A549 (cell line): ENCODE measurements at regions not wholly inside any gene's neighbourhood (a gene's known extent, or its start where the extent isn't known, plus 50 kb on each side); places are given as distances from the start of the nearest gene placed in this dataset.

Experiments used
- ATAC-seq, 2 experiments: fragments of 200-7000 bp in 1 of 2; fragments of >200 bp in 1 of 2; cut with Nextera tagmentation in 1 of 2; cut with Tn5 transposase in 1 of 2; 3 replicates each; pipeline versions ENCODE4 v1.8.0 to v1.9.1; 2018 to 2020; ENCODE audit warnings: mild to moderate bottlenecking in 1 of 2, moderate library complexity in 1 of 2
- CTCF ChIA-PET: fragments of 300-600 bp; sonication (Branson Sonifier 250); formaldehyde crosslinking; extraction: SDS; loops from one replicate; lab custom pipeline; 2021; ENCODE audit warnings: antibody characterized with exemption, inconsistent platforms; lab: Yijun Ruan, JAX
- POLR2A ChIA-PET: fragments of 350-600 bp; formaldehyde crosslinking; extraction: SDS; loops from one replicate; lab custom pipeline; 2021; ENCODE audit warnings: antibody characterized with exemption, inconsistent platforms; lab: Yijun Ruan, JAX
- DNase-seq, 2 experiments: peaks; one replicate each; pipeline versions ENCODE4 v3.0.0 to v3.0.0-alpha.2; 2011 to 2016; ENCODE audit warnings: low read depth in 1 of 2, low spot score in 1 of 2
- FAIRE-seq: peaks from 2 replicates; lab custom pipeline; 2011; peaks lifted over from hg19 to GRCh38; lab: Jason Lieb, UNC
- H3K27ac ChIP-seq, 2 experiments: fragments of >200 bp; sonication (Bioruptor Twin); formaldehyde crosslinking; 3 replicates each; pipeline ENCODE4 v1.5.1; 2016 to 2017
- H3K4me1 ChIP-seq: fragments of >200 bp; sonication (Bioruptor Twin); formaldehyde crosslinking; 3 replicates; pipeline ENCODE4 v1.6.1; 2016
- H3K4me2 ChIP-seq: fragments of >200 bp; sonication (Bioruptor Twin); formaldehyde crosslinking; 3 replicates; pipeline ENCODE4 v1.6.1; 2016
- H3K4me3 ChIP-seq: fragments of >200 bp; sonication (Bioruptor Twin); formaldehyde crosslinking; 3 replicates; pipeline ENCODE4 v1.5.1; 2016
- H3K9me3 ChIP-seq: fragments of >200 bp; sonication (Bioruptor Twin); formaldehyde crosslinking; 3 replicates; pipeline ENCODE4 v1.6.1; 2016
- CBX8 ChIP-seq: fragments of 200-600 bp; sonication (generic); IDR thresholded peaks from 2 replicates; pipeline ENCODE4 v1.6.1; 2016
- CEBPB ChIP-seq, 2 experiments: fragments of >200 bp in 1 of 2; sonication (Bioruptor Twin) in 1 of 2; formaldehyde crosslinking in 1 of 2; IDR thresholded peaks; 2 replicates each; pipeline ENCODE4 v1.6.1; 2012 to 2016
- CHD2 ChIP-seq: fragments of 150-350 bp; IDR thresholded peaks from 2 replicates; pipeline ENCODE4 v1.6.1; 2014; ENCODE audit warnings: low read length; ENCODE audit not compliant: partially characterized antibody
- EHF ChIP-seq: fragments of 250-450 bp; sonication (Bioruptor Pico); IDR thresholded peaks from 2 replicates; pipeline ENCODE4 v1.5.0; 2020; ENCODE audit warnings: mild to moderate bottlenecking
- EHMT2 ChIP-seq: fragments of 200-600 bp; sonication (generic); IDR thresholded peaks from 2 replicates; pipeline ENCODE4 v1.6.1; 2016; ENCODE audit warnings: antibody characterized with exemption, low read depth, mild to moderate bottlenecking, moderate library complexity
- EP300 ChIP-seq, 2 experiments: fragments of >200 bp; sonication (Bioruptor Twin); formaldehyde crosslinking; IDR thresholded peaks; 2 replicates in 1 of 2; 3 replicates in 1 of 2; pipeline ENCODE4 v1.6.1; 2016 to 2017
- ESRRA ChIP-seq: fragments of 150-350 bp; IDR thresholded peaks from 2 replicates; pipeline ENCODE4 v1.6.1; 2014; ENCODE audit warnings: mild to moderate bottlenecking, low read length, borderline replicate concordance
- FOSB ChIP-seq: fragments of 250-450 bp; sonication (Bioruptor Pico); IDR thresholded peaks from 2 replicates; pipeline ENCODE4 v1.5.0; 2020; ENCODE audit warnings: mild to moderate bottlenecking, moderate library complexity
- FOXS1 ChIP-seq: fragments of 250-450 bp; sonication (Bioruptor Pico); IDR thresholded peaks from 2 replicates; pipeline ENCODE4 v1.5.0; 2020; ENCODE audit warnings: mild to moderate bottlenecking, moderate library complexity
- HEYL ChIP-seq: fragments of 250-450 bp; sonication (Bioruptor Pico); IDR thresholded peaks from 2 replicates; pipeline ENCODE4 v1.8.0; 2021; ENCODE audit warnings: mild to moderate bottlenecking, moderate library complexity
- HOXA7 ChIP-seq: fragments of 250-450 bp; sonication (Bioruptor Pico); IDR thresholded peaks from 2 replicates; pipeline ENCODE4 v1.5.0; 2020; ENCODE audit warnings: mild to moderate bottlenecking, moderate library complexity
- HOXB5 ChIP-seq: fragments of 250-450 bp; sonication (Bioruptor Pico); IDR thresholded peaks from 2 replicates; pipeline ENCODE4 v1.5.0; 2020; ENCODE audit warnings: mild to moderate bottlenecking, moderate library complexity
- JUN ChIP-seq, 2 experiments: fragments of >200 bp; sonication (Bioruptor Twin); formaldehyde crosslinking; IDR thresholded peaks; 2 replicates in 1 of 2; 3 replicates in 1 of 2; pipeline ENCODE4 v1.6.1; 2016 to 2017
- JUNB ChIP-seq: fragments of >200 bp; sonication (Bioruptor Twin); formaldehyde crosslinking; IDR thresholded peaks from 2 replicates; pipeline ENCODE4 v1.6.1; 2016
- KDM1A ChIP-seq: fragments of 200-600 bp; sonication (generic); IDR thresholded peaks from 2 replicates; pipeline ENCODE4 v1.6.1; 2016; ENCODE audit warnings: low read depth, mild to moderate bottlenecking
- KDM5A ChIP-seq: fragments of 200-600 bp; sonication (generic); IDR thresholded peaks from 2 replicates; pipeline ENCODE4 v1.6.1; 2016; ENCODE audit warnings: antibody characterized with exemption, mild to moderate bottlenecking
- MAFK ChIP-seq: fragments of 450-650 bp; IDR thresholded peaks from 2 replicates; pipeline ENCODE4 v1.6.1; 2014; ENCODE audit not compliant: partially characterized antibody
- NR3C1 ChIP-seq: fragments of >200 bp; sonication (Bioruptor Twin); formaldehyde crosslinking; IDR thresholded peaks from 3 replicates; pipeline ENCODE4 v1.6.1; 2017
- POLR2A ChIP-seq: IDR thresholded peaks from 2 replicates; pipeline ENCODE4 v1.6.1; 2012; ENCODE audit warnings: mild to moderate bottlenecking, low read length
- RCOR1 ChIP-seq: fragments of 150-350 bp; IDR thresholded peaks from 2 replicates; pipeline ENCODE4 v1.6.1; 2014; ENCODE audit warnings: antibody characterized with exemption, low read length, low read depth
- SREBF2 ChIP-seq: fragments of 450-650 bp; IDR thresholded peaks from 2 replicates; pipeline ENCODE4 v1.6.1; 2014; ENCODE audit warnings: mild to moderate bottlenecking, moderate library complexity
- TFCP2L1 ChIP-seq: fragments of 250-450 bp; sonication (Bioruptor Pico); IDR thresholded peaks from 2 replicates; pipeline ENCODE4 v1.5.0; 2021; ENCODE audit warnings: mild to moderate bottlenecking
- TP53 ChIP-seq: fragments of 250-450 bp; sonication (Bioruptor Pico); IDR thresholded peaks from 2 replicates; pipeline ENCODE4 v1.5.0; 2021; ENCODE audit warnings: mild to moderate bottlenecking, moderate library complexity
- ZC3H11A ChIP-seq: fragments of 450-650 bp; IDR thresholded peaks from 2 replicates; pipeline ENCODE4 v1.6.1; 2014; ENCODE audit warnings: antibody characterized with exemption, mild to moderate bottlenecking
- ZFP36 ChIP-seq: fragments of 450-650 bp; IDR thresholded peaks from 2 replicates; pipeline ENCODE4 v1.6.1; 2014; ENCODE audit warnings: borderline replicate concordance; ENCODE audit not compliant: partially characterized antibody
- ZNF302 ChIP-seq: fragments of 250-450 bp; sonication (Bioruptor Pico); IDR thresholded peaks from 2 replicates; pipeline ENCODE4 v1.9.0; 2021; ENCODE audit warnings: inconsistent platforms, mild to moderate bottlenecking, moderate library complexity
- ZSCAN20 ChIP-seq: fragments of 250-450 bp; sonication (Bioruptor Pico); IDR thresholded peaks from 2 replicates; pipeline ENCODE4 v1.8.0; 2022; ENCODE audit warnings: mild to moderate bottlenecking, moderate library complexity
- WGBS: methylation state at CpG from one replicate; pipeline ENCODE4 v1.1.6; 2017; ENCODE audit errors: missing lambda C conversion rate; 5-methylcytosine and 5-hydroxymethylcytosine counted together
- TF ChIP-seq, protein P1 (sequence below): IDR thresholded peaks from 2 replicates; pipeline ENCODE4 v1.6.1; 2012
- TF ChIP-seq, protein P2 (sequence below): fragments of 150-350 bp; IDR thresholded peaks from 2 replicates; pipeline ENCODE4 v1.6.1; 2014; ENCODE audit warnings: low read depth, mild to moderate bottlenecking, low read length
- TF ChIP-seq, protein P3 (sequence below): fragments of >200 bp; sonication (Bioruptor Twin); formaldehyde crosslinking; IDR thresholded peaks from 3 replicates; pipeline ENCODE4 v1.5.1; 2016

DNA sequence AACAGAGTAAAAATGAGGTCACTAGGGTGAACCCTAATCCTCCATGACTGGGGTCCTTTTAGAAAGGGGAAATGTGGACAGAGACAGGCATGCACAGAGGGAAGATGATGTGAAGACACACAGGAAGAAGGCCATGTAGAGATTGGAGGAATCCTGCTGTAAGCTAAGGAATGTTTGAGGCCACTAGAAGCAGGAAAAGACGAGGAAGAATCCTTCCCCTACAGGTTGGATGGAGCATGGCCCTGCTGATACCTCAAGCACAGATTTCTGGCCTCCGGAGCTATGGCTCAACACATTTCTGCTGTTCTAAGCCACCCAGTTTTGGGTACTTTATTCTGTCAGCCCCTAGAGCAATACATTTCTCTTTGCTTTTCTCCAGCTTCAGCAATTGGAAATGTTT is 486.9 kb downstream of the MIAT start:
- peak overlapping the region in 1 of 2 experiments; percentile 61; a peak in 4 of 6 replicates for H3K27ac ChIP-seq
- H3K4me1 ChIP-seq = peaks cover 40% of the 10 kb centered on the region
- ATAC-seq (no peak), DNase-seq (no peak), FAIRE-seq (no peak)
- POLR2A ChIA-PET = no interaction called here
- H3K4me2 ChIP-seq = no peak overlapping the region
- CTCF ChIA-PET = interaction anchor here (0.6 kb wide), 2 partner anchors 48 to 314 kb away, joined by 3 read pairs; no protein-coding TSS in a partner anchor
- WGBS = 56% methylated on average over 2 of the region's 2 CpGs
- H3K4me3 ChIP-seq = no peak overlapping the region
- no peaks in the 10 kb centered on the region for H3K9me3 ChIP-seq
- TF ChIP-seq ESRRA (no peak), ZC3H11A (no peak), MAFK (no peak), POLR2A (no peak), EHF (no peak), CHD2 (no peak), JUNB (no peak), HEYL (CRISPR knock-in tag) (no peak), EP300 (IDR thresholded peaks at IDR 0.05) (no peak)
- TF ChIP-seq, protein P1, sequence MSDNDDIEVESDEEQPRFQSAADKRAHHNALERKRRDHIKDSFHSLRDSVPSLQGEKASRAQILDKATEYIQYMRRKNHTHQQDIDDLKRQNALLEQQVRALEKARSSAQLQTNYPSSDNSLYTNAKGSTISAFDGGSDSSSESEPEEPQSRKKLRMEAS = no peak
- TF ChIP-seq, all 56 proteins: peak for 0

DNA sequence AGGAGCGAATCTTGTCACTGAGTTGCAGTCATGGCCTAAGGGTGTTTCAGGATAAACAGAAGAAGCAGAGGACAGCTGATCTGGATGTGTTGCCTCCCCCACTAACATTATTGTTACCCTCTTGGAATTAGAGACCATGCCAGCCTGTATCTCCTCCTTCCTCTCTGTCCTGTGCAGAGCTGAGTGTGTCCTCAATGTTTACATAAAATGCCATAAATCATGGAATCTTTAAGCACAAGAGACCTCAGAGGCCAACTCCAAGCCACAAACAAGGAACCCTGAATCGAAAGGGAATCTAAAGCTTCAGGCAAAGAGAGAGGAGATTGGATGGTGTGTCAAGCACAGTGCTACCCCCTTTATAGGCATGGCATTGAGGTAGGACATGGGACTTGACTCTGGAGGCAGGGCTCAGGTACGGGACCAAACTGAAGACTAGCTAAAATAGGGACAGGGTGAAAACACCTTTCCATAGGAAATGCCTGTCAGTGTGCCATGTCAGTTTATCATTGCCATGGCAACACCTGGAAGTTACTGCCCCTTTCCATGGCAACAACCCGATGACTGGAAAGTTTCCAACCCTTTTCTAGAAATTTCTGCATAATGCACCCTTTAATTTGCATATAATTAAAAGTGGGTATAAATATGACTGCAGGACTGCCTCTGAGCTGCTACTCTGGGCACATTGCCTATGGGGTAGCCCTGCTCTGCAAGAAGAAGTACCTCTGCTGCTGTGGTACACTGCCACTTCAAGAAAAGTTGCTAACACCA is 489.7 kb downstream of the MIAT start:
- Histone ChIP-seq H3K4me2 (peak overlapping the region; percentile 54; the same call in 2 of the 3 replicates), H3K9me3 (no peaks in the 10 kb centered on the region), H3K27ac (peak overlapping the region; percentile 38 to 71; a peak in 5 of 6 replicates), H3K4me3 (no peak overlapping the region), H3K4me1 (peaks cover 31% of the 10 kb centered on the region)
- 40% methylated on average over 4 of the region's 4 CpGs for WGBS
- TF ChIP-seq NR3C1 (no peak), EP300 (IDR thresholded peaks at IDR 0.05) (no peak), JUN (IDR thresholded peaks at IDR 0.05) (no peak), ZC3H11A (no peak), TP53 (CRISPR knock-in tag) (no peak), KDM5A (no peak), CEBPB (IDR thresholded peaks at IDR 0.05) (no peak), SREBF2 (no peak), JUNB (no peak), POLR2A (no peak), KDM1A (no peak), ZNF302 (CRISPR knock-in tag) (no peak), ZFP36 (no peak)
- TF ChIP-seq, protein P2, sequence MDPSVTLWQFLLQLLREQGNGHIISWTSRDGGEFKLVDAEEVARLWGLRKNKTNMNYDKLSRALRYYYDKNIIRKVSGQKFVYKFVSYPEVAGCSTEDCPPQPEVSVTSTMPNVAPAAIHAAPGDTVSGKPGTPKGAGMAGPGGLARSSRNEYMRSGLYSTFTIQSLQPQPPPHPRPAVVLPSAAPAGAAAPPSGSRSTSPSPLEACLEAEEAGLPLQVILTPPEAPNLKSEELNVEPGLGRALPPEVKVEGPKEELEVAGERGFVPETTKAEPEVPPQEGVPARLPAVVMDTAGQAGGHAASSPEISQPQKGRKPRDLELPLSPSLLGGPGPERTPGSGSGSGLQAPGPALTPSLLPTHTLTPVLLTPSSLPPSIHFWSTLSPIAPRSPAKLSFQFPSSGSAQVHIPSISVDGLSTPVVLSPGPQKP = no peak
- FAIRE-seq (no peak), ATAC-seq (peak in 1 of 2 experiments; percentile 31; a peak in 3 of 6 replicates), DNase-seq (no peak)
- POLR2A ChIA-PET = no interaction called here
- CTCF ChIA-PET = interaction anchor here (0.8 kb wide), 1 partner anchor 16 kb away, joined by 3 read pairs; no protein-coding TSS in a partner anchor

DNA sequence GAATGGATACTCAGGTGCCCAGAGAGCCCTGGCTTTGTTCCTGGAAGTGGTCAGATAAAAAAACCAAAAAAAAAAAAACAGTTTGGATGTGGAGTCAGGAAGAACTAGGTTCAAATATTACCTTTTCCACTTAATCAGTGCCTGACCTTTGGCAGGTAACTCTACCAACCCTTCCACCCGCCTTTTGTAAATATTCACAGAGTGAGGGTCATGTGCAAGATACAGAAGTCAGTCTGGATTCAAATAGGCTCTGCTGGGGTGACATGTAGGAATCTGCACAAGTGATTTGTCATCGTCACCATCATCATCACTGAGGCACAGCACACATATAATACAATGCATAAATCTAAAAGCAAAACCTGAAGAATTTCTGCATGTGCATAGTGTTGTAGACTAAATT is 490.7 kb downstream of the MIAT start:
- ATAC-seq (no peak), FAIRE-seq (no peak), DNase-seq (no peak)
- H3K27ac ChIP-seq = peak overlapping the region in 1 of 2 experiments; percentile 71; a peak in 2 of 6 replicates
- H3K4me2 ChIP-seq = no peak overlapping the region
- 86% methylated on average over 2 of the region's 2 CpGs for WGBS
- ChIA-PET CTCF (no interaction called here), POLR2A (no interaction called here)
- no peak for TF ChIP-seq JUNB
- TF ChIP-seq SREBF2 = no peak
- TF ChIP-seq NR3C1 = no peak
- no peak for TF ChIP-seq HOXB5 (CRISPR knock-in tag)
- TF ChIP-seq CHD2 = no peak
- TF ChIP-seq, protein P3, sequence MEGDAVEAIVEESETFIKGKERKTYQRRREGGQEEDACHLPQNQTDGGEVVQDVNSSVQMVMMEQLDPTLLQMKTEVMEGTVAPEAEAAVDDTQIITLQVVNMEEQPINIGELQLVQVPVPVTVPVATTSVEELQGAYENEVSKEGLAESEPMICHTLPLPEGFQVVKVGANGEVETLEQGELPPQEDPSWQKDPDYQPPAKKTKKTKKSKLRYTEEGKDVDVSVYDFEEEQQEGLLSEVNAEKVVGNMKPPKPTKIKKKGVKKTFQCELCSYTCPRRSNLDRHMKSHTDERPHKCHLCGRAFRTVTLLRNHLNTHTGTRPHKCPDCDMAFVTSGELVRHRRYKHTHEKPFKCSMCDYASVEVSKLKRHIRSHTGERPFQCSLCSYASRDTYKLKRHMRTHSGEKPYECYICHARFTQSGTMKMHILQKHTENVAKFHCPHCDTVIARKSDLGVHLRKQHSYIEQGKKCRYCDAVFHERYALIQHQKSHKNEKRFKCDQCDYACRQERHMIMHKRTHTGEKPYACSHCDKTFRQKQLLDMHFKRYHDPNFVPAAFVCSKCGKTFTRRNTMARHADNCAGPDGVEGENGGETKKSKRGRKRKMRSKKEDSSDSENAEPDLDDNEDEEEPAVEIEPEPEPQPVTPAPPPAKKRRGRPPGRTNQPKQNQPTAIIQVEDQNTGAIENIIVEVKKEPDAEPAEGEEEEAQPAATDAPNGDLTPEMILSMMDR = no peak
- no peak for TF ChIP-seq FOSB (CRISPR knock-in tag)
- no peak for TF ChIP-seq FOXS1 (CRISPR knock-in tag)
- no peak for TF ChIP-seq EHMT2
- no peak for TF ChIP-seq ZSCAN20 (CRISPR knock-in tag)
- no peak for TF ChIP-seq RCOR1
- no peak for TF ChIP-seq TFCP2L1 (CRISPR knock-in tag)
- no peak for TF ChIP-seq HOXA7 (CRISPR knock-in tag)
- no peak for TF ChIP-seq CBX8
- no peaks in the 10 kb centered on the region for H3K9me3 ChIP-seq
- H3K4me3 ChIP-seq = no peak overlapping the region
- peaks cover 26% of the 10 kb centered on the region for H3K4me1 ChIP-seq
